CD4-positive, alpha-beta T cell treated with Interleukin-12 subunit alpha and Interleukin-12 subunit beta, for 1 hour (primary cell): ENCODE measurements at regions not wholly inside any gene's neighbourhood (a gene's known extent, or its start where the extent isn't known, plus 50 kb on each side); places are given as distances from the start of the nearest gene placed in this dataset.
"Not testable (repeated sequence)": the region's sequence is repeated elsewhere in the genome, so short reads cannot be mapped to it uniquely, and the experiment has no call there.

Source experiments
- DNase-seq: peaks from one replicate; pipeline ENCODE4 v3.0.0-alpha.2; 2020

- no peak for DNase-seq
These were observed 61.2 kb downstream of the VIP start for GRCh38 chr6:152811785-152812184.

DNA sequence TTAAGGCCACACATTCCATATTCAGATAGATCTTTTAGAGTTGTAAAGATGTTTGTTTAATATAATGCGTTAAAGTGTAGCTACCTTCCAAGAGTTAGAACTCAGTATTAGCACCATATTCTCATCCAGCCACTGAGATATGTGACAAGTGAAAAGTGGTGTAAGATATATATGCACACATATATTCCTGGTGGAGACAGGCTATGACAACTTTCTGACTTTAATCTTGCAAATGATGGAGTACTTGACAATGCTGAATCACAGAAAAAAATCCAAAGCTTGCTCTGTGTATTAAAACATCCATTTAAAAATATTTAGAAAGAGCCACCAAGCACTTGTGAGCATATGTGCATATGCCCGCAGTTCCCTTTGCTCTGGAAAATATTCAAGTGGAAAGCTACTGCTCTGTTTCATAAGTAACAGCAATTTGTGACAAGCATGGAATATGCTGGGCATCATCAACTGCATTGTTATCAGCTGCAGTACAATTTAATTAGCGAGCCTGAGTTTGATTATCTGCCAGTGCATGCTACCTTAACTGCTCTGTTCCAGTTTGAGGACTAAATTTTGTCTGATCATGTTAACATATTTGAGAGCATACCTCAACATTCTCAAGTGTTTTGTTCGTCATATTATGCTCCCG, 64.8 kb downstream of the VIP start:
- DNase-seq = no peak

- DNase-seq = no peak
These were observed 65.5 kb downstream of the VIP start for GRCh38 chr6:152816055-152816454.

GRCh38 chr6:152821525-152821924, 70.9 kb downstream of the VIP start:
- no peak for DNase-seq

- no peak for DNase-seq
These were observed 74.1 kb downstream of the VIP start for GRCh38 chr6:152824666-152825065.

DNA sequence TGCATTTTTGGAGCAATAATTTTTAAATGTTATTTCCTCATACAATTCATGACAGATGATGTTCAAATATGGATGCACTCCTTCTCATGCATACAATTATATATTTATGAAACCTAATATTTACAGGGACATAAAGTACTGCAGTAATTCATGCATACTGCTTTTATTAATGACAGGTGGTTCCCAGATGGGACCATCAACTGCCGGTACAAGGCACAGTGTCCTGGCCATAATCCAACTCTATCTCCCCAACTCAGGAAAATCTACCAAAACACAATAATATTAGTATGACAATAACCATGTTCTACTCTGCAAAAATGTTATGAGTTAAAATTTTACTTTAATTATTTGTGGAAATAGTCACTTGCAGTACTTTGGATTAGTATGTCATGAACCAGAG, 77.8 kb downstream of the VIP start:
- DNase-seq = no peak

GRCh38 chr6:152834366-152834765, 83.8 kb downstream of the VIP start:
- DNase-seq = not testable (repeated sequence)

DNA sequence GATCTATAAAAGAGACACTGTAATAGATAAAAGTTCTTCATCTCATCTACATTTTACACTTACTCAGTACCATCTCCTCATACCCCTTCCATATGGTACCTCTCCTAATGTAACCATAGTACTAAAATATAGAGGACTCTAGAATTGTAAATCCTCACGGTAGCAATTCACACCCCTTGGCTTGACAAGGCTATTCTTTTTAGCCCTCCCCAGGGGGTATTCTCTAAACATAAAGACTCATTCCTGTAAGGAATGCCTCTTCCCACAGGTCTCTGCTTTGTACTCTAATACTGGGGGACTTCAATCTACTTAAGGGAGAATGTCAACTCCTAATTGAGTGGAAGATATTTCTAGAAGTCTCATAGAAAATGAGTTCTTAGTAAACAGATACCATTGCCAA, 85.9 kb downstream of the VIP start:
- no peak for DNase-seq

- DNase-seq = no peak
These were observed 94.8 kb downstream of the VIP start for GRCh38 chr6:152845421-152845820.

GRCh38 chr6:152846825-152847224, 96.2 kb downstream of the VIP start:
- no peak for DNase-seq

GRCh38 chr6:152848919-152849318, 98.3 kb downstream of the VIP start:
- DNase-seq = no peak

- DNase-seq = no peak
These were observed 103.6 kb downstream of the VIP start for GRCh38 chr6:152854086-152854795.

- no peak for DNase-seq
These were observed 107.5 kb downstream of the VIP start for GRCh38 chr6:152858141-152858540.

DNA sequence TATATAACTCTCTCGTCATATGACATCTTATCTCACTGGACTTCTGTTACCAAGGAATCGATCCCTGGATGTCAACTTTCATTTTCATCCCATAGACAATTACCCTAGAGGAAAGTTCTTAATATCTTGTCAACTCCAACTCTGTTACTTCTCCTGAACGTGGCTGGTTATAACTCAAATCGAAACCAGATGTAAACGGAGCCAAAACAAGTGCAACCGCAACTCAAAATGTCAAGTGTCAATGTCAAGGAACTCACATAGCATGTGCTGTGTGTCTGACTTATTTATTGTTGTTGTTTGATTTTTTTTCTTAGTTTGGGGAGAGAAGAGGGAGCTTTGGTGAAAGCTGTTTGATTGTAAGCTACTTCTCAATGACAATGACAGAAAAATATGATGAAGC, 108.6 kb downstream of the VIP start:
- DNase-seq = no peak

DNA sequence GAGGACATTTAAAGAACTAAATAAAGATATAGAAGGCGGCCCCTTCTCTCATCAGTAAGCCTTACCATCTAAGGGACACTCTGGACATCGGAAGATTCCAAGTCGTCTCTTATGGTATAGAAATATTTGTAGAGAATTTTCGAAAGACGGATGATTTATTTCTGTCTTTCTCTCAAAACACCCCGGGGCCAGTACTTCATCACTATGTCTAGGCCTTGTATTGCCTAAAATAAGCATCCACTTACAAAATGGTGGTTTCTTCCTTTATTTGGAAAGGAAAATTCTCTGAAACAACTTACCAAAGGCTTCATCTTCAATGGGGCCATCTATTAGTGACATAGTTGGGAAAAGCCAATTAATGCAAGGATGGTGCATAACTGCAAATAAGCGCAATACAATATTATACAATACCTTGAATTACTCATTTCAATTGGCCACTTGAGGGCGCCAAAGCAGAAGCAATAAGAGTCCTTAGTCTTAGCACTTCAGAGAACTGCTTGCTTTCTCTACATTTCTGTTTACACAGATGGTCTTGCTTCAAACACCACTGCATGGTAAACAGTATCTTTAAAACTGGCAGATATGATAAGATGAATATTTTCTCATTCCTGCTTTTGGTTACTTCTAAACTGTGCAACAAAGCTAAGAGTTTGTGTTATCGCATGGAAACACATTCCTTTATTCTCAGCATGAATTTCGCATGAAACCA, 113.2 kb downstream of the VIP start:
- DNase-seq = peak; percentile 66

DNA sequence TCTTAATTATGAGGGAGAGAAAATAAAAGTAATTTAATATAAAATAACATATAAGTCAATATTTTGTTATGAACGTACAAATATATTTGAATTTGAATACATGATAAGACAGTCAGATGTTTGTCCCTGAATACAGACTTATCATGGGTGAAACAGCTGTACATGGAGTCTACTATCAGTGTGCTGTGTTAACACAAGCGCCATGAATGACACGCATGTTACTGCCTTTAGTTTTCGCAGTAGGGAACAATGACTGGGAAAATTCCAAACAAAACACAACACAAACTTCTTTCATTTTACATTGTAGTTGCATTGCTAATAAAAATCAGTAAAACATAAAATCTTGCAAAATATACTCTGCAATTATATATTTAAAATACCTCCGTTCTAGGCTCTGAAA, 108.6 kb downstream of the FBXO5 start:
- no peak for DNase-seq

GRCh38 chr6:152874846-152875568, 107.8 kb downstream of the FBXO5 start:
- DNase-seq = no peak

DNA sequence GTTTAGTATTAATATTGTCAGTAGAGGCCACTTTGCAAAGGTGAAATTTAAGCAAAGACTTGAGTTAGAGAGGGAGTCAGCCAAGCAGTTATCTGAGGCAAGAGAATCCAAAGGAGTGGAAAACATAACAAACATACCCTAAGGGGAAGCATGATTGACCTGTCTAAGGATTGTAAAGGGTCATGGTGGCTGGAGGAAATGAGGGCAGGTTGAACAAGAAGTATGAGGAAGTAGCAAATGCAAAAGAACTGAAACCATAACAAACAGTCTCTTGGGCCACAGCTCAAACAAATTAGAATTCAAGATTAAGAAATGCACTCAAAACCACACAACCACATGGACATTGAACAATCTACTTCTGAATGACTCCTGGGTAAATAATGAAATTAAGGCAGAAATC, 103.2 kb downstream of the FBXO5 start:
- DNase-seq = no peak

DNA sequence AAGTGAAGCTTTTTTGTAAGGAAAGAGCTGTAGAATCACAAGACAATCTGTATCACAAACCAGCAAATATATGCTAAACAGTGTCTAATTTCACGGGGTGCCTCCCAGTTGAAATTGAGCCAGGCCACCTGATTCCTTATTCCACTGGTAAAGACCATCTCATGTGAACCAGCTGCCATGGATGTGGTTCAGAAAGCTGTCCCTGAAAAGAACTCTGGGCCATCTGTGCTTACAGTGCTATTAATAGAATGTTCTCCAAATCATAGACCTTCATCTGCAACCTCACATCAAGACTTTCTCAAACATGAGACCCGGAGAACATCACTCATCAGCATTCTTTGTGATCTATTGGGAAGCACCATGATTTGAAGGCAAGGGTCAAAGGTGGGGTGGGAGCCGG, 89.7 kb downstream of the FBXO5 start:
- DNase-seq = no peak

DNA sequence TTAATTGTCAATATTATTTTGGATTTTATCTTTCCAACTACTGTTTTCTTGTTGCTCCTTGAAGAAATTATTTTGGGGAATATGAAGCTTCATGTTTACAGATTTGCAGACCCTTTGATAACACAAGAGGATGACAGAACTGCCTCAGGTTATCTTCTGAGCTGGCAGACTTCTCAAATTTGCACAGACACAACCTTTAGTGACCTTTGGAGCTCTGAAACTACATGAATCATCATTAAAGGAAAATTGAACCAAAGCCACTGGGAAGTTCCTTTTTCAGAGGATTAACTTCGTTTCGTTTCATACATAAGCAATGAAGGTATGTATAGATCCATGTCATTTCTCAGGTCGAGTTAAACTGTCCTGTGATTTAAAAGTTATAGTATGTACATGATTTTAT, 85.9 kb downstream of the FBXO5 start:
- DNase-seq = no peak

DNA sequence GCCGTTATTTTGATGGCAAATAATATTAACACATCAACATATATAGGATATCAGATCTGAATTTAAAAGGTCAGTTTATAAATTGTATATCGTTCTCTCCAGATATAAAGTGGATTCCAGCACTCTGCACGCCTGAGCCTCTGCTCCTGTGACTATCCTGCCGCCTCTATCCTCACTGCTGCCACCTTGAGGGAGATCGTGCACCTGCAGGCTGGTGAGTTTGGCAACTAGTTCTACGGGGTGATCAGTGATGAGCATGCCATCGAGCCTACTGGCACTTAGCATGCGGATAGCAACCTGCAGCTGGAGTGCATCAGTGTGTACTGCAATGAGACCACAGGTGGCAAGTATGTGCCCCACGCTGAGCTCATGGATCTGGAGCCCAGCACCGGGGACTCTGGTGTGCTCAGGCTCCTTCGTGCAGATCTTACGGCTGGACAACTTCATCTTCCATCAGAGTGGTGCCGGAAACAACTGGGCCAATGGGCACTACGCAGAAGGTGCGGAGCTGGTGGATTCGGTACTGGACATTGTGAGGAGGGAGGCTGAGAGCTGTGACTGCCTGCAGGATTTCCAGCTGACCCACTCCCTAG, 84.9 kb downstream of the FBXO5 start:
- DNase-seq = peak; percentile 55

DNA sequence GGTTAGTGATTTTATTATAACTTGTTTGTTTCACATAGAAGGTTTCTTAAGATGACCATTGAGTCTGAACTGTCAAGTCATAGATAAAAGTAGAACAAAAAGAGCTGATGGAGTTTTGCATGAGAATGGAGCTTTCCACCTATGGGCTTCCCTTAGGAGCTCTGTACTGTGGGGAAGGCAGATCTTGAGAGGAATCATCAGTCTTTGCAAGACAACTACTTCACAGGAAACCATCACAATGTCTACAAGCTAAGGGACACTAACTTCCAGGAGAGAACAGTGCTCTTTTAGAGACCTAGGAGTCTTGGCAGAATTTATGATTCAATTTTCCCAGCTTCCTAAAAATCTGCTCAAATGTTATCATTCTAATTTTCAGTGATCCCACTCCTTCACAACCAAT, 78.2 kb downstream of the FBXO5 start:
- DNase-seq = no peak
